Activated T-cell treated with anti-CD3 and anti-CD28 coated beads, Interleukin-2, amount 50 U/mL, for 24 hours (primary cell): ENCODE measurements at regions not wholly inside any gene's neighbourhood (a gene's known extent, or its start where the extent isn't known, plus 50 kb on each side); places are given as distances from the start of the nearest gene placed in this dataset.
"Not testable (repeated sequence)": the region's sequence is repeated elsewhere in the genome, so short reads cannot be mapped to it uniquely, and the experiment has no call there.

Experiments used
- DNase-seq: peaks from one replicate; pipeline ENCODE4 v3.0.0-alpha.2; 2020
- H3K27ac Mint-ChIP-seq: 2 replicates; pipeline ENCODE4 v1.8.0; 2020; ENCODE audit warnings: mild to moderate bottlenecking, mixed read lengths
- H3K27me3 Mint-ChIP-seq: 2 replicates; pipeline ENCODE4 v1.8.0; 2020; ENCODE audit warnings: mixed read lengths
- H3K36me3 Mint-ChIP-seq: 2 replicates; pipeline ENCODE4 v1.8.0; 2020; ENCODE audit warnings: low read depth, mixed read lengths
- H3K4me1 Mint-ChIP-seq: 2 replicates; pipeline ENCODE4 v1.8.0; 2020; ENCODE audit warnings: low read depth, mixed read lengths
- H3K4me3 Mint-ChIP-seq: 2 replicates; pipeline ENCODE4 v1.8.0; 2020; ENCODE audit warnings: mild to moderate bottlenecking, moderate library complexity, mixed read lengths
- H3K9me3 Mint-ChIP-seq: 2 replicates; pipeline ENCODE4 v1.8.0; 2020; ENCODE audit warnings: mixed read lengths

DNA sequence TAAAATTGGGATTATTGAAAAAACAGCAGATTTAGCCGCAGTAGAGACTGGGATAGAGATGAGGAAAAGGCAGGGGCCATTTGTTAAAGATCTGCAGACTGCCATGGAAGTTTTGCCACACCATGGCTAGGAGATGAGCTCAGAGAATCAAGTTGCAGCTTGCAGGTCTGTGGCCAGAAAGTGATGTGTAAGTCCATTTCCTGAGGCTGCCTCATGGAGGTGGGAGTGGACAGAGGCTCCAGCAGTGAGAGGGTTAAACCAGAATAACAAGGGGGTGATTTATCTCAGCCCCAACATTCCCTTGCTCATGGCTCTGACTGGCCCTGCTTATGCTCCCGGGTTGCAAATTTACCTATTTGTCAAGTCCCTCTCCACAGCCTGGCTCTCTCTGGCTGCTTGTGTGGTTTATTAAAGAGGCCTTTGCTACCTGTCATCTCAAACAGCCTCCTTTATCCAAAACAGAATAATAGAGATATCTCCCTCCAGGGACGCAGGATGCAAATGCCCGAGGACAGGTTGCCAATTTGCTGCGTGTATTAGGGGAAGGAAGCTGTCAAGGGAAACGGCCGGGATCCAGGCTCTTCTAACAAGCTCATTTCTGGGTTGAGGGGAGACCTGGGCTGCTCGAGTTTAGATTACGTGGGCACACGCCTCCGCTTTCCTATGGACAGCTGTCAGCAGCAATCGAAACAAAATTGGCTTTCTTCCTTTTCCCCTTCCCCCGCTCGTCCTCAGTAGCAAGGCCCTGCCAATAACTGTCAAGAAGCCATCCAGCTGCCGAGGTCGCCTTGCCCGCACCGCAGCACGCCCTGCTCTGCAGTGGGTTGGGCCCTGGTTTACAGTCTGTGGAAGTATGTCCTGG, 72.8 kb upstream of the PITX1 start:
- Mint-ChIP-seq H3K27me3 (no peaks in the 10 kb centered on the region), H3K27ac (no peak overlapping the region), H3K36me3 (no peaks in the 10 kb centered on the region), H3K9me3 (no peaks in the 10 kb centered on the region), H3K4me1 (no peaks in the 10 kb centered on the region), H3K4me3 (no peak overlapping the region)
- no peak for DNase-seq

DNA sequence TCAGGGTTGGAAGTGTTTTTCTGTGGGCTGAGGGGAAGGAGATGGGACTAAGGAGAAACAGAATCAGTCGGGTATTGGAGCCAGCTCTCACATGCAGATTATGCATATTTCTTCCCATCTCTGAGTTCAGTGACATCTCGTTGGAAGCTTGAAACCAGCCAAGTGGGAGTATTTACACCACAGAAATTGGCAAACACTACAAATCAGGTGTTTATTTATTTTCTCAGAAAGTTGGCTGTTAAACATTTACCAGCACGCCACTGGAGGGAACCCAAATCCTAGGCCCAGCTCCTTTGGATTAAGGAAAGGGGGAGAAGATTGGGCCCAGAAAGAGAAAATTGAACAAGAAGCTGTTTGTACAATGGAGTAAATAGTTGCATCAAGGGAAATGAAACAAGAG, 72.1 kb upstream of the PITX1 start:
- no peaks in the 10 kb centered on the region for H3K36me3 Mint-ChIP-seq
- no peak for DNase-seq
- H3K4me3 Mint-ChIP-seq = no peak overlapping the region
- H3K4me1 Mint-ChIP-seq = no peaks in the 10 kb centered on the region
- H3K9me3 Mint-ChIP-seq = no peaks in the 10 kb centered on the region
- H3K27me3 Mint-ChIP-seq = no peaks in the 10 kb centered on the region
- H3K27ac Mint-ChIP-seq = no peak overlapping the region

DNA sequence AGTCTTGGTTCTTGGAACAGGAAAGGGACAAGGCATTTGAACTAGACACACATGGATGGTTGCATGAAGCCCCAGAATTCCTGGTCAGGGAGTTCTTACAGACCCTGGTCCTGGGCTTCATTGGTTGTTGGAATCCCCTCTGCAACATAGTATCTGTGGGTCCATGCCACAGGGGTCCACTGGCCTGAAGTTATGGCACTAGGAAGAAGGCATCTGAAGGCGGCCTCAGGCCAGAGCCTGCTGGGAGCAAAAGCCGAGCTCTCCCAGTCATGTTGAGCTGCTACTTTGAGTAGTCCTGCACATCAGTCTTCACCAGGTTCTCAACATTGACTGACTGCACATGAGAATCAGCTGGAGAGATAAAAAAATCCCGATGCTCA, 71.1 kb upstream of the PITX1 start:
- DNase-seq = peak; percentile 11
- no peak overlapping the region for H3K27ac Mint-ChIP-seq
- H3K36me3 Mint-ChIP-seq = no peaks in the 10 kb centered on the region
- H3K9me3 Mint-ChIP-seq = no peaks in the 10 kb centered on the region
- no peak overlapping the region for H3K4me3 Mint-ChIP-seq
- H3K4me1 Mint-ChIP-seq = no peaks in the 10 kb centered on the region
- H3K27me3 Mint-ChIP-seq = no peaks in the 10 kb centered on the region

DNA sequence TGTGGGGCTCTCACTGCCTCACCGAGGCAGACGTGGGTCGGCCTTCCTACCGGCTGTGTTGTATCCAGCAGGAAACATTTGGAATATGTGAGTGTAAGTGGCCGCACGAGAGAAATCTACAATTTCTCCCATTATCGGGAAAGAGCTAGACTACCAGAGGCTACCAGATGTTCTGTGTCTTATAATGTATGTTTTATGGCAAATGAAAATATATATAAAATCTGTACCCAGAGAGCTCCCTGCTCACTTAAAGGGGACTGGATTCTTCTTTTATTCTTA, 69.5 kb upstream of the PITX1 start:
- H3K27ac Mint-ChIP-seq = no peak overlapping the region
- H3K36me3 Mint-ChIP-seq = no peaks in the 10 kb centered on the region
- no peaks in the 10 kb centered on the region for H3K9me3 Mint-ChIP-seq
- no peak overlapping the region for H3K4me3 Mint-ChIP-seq
- DNase-seq = no peak
- H3K4me1 Mint-ChIP-seq = no peaks in the 10 kb centered on the region
- no peaks in the 10 kb centered on the region for H3K27me3 Mint-ChIP-seq

DNA sequence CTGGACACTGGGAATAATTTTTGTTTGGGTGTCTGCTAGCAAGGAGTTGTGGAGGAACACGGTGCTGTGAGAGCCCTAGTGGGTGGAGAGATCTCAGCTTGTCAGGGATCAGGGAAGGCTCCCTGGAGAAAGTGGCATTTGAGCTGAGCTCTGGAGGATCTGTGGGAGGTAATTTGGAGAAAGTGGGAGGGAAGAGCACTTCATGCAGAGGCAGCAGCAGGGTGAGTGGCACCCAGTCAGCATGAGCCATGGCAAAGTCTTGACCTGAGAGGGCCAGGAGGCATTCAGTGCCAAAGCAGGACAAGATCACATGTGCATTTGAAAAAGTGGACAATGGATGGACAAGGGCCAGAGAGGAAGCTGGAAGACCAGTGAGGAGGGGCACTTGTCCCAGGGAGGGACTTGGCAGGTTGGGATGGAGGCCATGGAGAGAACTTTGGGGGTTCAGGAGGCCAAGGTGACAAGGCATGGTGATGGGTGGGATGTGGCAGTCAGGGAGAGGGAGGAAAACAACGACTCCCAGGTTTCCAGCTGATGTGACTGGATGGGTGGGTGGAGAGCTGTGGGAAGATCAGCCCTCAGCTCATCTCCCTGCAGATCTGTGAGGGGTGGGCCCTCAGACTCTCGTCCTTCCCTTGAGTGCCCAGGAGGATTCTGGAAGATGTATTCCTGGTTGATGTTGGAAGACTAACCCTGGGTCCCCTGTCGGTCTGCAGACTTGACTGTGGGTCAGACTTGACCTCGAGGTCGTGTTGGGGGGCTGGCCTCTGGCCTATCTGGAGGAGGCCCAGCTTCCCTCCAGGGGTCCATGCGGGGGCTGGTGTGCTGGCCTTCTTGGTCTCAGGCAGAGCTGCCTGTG, 68.9 kb upstream of the PITX1 start:
- H3K4me1 Mint-ChIP-seq = no peaks in the 10 kb centered on the region
- peak; percentile 13 for DNase-seq
- no peaks in the 10 kb centered on the region for H3K9me3 Mint-ChIP-seq
- H3K36me3 Mint-ChIP-seq = no peaks in the 10 kb centered on the region
- H3K27me3 Mint-ChIP-seq = no peaks in the 10 kb centered on the region
- no peak overlapping the region for H3K4me3 Mint-ChIP-seq
- H3K27ac Mint-ChIP-seq = no peak overlapping the region

DNA sequence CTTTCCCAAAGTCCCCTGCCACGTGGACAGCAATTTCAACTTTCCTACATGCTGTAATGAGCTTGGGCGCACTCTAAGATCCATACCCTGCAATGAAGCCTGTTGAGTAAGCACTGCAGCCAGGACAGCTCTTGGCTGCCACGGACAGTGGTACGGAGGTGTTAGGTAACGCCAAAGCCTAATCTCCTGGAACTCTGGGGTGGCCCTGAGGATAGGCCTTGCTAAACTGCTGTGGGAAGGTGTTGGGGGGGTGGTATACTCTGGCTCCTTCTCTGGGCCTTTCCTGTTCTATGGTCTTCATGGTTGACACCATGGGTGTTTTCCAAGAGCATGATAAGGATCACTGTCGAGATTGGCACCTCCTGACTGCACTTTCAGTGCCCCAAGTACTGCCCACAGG, 66.4 kb upstream of the PITX1 start:
- peak; percentile 1 for DNase-seq
- Mint-ChIP-seq H3K4me1 (no peaks in the 10 kb centered on the region), H3K9me3 (no peaks in the 10 kb centered on the region)

DNA sequence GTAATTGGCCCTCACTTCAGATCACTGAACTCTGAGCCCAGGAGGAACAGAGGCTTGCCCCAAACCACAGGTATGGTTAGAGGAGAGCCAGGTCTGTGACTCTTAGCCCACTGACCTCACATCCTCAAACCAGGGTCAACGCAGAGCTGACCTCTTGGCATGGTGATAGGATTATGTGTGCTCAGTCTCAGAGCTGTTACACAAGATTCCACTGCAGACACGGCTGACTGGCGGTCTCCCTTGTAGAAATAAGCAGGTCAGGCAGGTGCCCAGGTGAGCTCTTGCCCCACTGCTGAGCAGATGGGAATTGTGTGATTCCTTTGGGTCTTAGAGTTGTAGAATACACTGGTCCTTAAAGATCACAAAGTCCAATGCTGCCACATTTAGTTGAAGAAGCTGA, 66.0 kb upstream of the PITX1 start:
- peaks cover 14% of the 10 kb centered on the region for H3K27me3 Mint-ChIP-seq
- H3K4me3 Mint-ChIP-seq = no peak overlapping the region
- no peaks in the 10 kb centered on the region for H3K9me3 Mint-ChIP-seq
- DNase-seq = peak; percentile 8
- H3K27ac Mint-ChIP-seq = no peak overlapping the region
- H3K36me3 Mint-ChIP-seq = no peaks in the 10 kb centered on the region
- H3K4me1 Mint-ChIP-seq = no peaks in the 10 kb centered on the region

More for the DNA sequence above, 66.4 kb upstream of the PITX1 start:
- Mint-ChIP-seq H3K36me3 (no peaks in the 10 kb centered on the region), H3K27ac (no peak overlapping the region), H3K27me3 (peaks cover 11% of the 10 kb centered on the region), H3K4me3 (no peak overlapping the region)

DNA sequence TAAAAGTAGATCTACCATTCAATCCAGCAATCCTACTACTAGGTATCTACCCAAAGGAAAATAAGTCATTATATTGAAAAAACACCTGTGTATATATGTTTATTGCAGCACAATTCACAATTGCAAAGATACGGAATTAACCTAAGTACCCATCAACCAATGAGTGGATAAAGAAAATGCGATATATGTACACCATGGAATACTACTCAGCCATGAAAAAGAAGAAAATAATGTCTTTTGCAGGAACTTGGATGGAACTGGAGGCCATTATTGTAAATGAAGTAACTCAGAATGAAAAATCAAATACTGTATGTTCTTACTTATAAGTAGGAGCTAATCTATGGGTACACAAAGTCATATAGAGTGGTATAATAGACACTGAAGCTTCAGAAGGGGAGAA, 63.4 kb upstream of the PITX1 start:
- Mint-ChIP-seq H3K9me3 (no peaks in the 10 kb centered on the region), H3K27ac (no peak overlapping the region), H3K27me3 (peaks cover 14% of the 10 kb centered on the region), H3K4me3 (no peak overlapping the region), H3K4me1 (no peaks in the 10 kb centered on the region), H3K36me3 (no peaks in the 10 kb centered on the region)
- DNase-seq = no peak

DNA sequence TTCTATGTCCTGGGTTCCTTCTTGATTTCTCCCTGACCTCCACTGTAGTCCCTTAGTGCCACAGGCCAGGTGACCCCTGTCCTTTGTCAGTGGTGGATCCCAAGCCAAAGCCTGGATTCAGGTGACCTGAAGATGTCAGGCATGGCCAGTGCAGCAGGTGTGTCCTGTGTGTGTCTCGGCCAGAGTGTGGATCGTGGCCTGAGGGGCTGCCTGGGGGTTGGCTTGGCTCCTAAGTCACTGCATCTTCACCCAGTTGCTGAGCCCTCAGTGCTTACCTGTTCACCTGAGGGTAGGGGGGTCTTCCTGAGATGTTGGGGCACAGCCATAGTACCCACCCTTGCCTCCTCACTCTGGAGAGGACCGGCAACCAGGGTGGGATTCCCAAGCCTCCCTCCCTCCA, 61.8 kb upstream of the PITX1 start:
- H3K9me3 Mint-ChIP-seq = no peaks in the 10 kb centered on the region
- DNase-seq = no peak
- no peaks in the 10 kb centered on the region for H3K4me1 Mint-ChIP-seq
- no peaks in the 10 kb centered on the region for H3K36me3 Mint-ChIP-seq
- H3K4me3 Mint-ChIP-seq = no peak overlapping the region
- H3K27ac Mint-ChIP-seq = no peak overlapping the region
- H3K27me3 Mint-ChIP-seq = peaks cover 14% of the 10 kb centered on the region

DNA sequence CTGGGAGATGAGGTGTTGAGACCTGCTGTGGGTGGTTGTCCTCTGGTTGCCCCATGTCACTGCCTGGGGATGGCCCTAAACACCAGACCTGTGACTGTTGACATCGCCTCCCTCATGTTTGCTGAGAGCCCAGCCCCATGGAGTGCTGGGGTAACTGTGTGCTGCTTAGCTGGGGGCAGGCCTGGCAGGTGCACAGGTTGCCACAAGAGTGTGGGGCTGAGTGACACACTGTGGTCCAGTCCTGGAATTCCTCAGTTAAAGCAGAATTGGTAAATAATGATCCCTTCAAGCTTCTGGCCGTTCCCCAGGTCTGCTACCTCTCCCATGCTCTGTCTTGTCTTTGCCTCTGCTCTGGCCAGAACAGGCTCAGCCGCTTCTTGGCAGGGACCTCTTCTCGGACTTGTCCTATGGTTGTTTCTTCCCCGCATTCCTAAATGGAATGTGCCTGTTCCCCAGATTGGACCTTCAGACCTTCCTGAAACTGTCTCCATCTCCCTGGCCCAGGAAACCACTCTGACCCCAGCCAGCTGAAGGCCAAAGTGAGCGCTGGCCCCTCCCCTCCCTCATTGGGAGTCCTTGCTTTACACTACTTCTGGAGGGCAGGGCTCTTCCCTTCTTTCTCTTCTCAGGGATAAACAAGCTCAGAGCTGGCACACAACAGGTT, 61.2 kb upstream of the PITX1 start:
- H3K36me3 Mint-ChIP-seq = no peaks in the 10 kb centered on the region
- H3K27me3 Mint-ChIP-seq = peaks cover 14% of the 10 kb centered on the region
- H3K9me3 Mint-ChIP-seq = no peaks in the 10 kb centered on the region
- H3K4me3 Mint-ChIP-seq = no peak overlapping the region
- H3K27ac Mint-ChIP-seq = no peak overlapping the region
- no peak for DNase-seq
- no peaks in the 10 kb centered on the region for H3K4me1 Mint-ChIP-seq

DNA sequence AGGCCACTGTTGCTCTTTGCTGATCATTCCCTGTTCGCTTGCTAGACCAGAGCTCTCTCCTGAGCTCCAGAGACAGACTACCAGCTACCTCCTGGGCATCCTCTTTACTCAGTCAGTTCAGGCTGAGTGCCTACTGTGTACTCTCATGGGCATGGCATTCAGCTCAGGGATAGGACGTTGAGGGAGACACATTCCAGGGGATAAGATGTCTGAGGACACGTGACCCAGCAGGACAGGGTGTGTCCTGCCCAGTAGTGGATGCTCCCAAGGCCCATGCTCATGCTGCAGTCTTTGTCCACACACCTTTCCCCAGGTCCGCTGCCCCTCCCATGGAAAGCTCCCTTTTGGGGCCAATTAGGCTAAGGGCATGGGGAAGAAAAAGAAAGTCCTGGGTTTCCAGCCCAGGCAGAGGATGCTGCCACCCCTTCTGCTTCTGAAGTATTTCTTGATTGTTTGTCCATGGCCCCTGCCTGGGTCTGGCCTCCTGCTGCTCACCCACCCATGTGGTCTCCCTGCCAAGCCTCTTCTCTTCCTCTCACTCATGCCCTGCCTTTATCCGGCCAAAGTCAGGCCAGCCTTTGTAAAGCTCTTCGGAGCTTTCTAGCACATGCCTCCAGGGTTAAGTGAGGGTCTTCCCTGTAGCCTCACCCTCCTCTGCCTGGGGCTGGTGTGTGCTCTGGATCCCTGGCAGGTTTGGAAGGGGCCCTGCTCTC, 60.5 kb upstream of the PITX1 start:
- no peaks in the 10 kb centered on the region for H3K4me1 Mint-ChIP-seq
- no peaks in the 10 kb centered on the region for H3K9me3 Mint-ChIP-seq
- H3K27me3 Mint-ChIP-seq = peaks cover 14% of the 10 kb centered on the region
- H3K27ac Mint-ChIP-seq = no peak overlapping the region
- H3K36me3 Mint-ChIP-seq = no peaks in the 10 kb centered on the region
- no peak for DNase-seq
- no peak overlapping the region for H3K4me3 Mint-ChIP-seq

DNA sequence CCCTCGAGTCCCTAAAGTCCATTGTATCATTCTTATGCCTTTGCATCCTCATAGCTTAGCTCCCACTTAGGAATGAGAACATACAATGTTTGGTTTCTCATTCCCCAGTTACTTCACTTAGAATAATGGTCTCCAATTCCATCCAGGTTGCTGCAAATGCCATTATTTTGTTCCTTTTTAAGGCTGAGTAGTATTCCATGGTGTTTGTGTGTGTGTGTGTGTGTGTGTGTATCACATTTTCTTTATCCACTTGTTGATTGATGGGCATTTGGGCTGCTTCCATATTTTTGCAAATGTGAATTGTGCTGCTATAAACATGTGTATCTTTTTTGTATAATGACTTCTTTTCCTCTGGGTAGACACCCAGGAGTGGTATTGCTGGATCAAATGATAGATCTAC, 59.5 kb upstream of the PITX1 start:
- not testable (repeated sequence) for H3K36me3 Mint-ChIP-seq, DNase-seq, H3K4me1 Mint-ChIP-seq, H3K27ac Mint-ChIP-seq, H3K4me3 Mint-ChIP-seq, H3K9me3 Mint-ChIP-seq
- H3K27me3 Mint-ChIP-seq = peaks cover 17% of the 10 kb centered on the region

DNA sequence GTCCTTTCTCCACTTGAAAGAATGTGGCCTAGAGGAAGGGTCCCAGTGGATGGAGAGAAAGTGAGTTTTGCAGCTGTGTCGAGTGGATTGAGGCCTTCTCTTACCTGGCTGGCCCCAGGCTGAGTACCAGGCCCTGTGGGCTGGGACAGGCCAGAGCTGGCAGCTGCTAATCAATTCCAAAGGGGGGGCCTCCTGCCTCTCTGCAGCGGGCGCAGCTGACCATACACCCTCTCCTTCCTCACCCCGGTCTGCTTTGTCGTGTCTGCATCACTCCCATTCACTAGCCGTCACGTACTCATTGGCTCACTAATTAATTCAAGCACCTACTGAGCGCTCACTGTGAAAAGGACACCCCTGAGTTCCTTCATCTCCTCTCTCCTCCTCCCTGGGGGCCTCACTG, 58.4 kb upstream of the PITX1 start:
- Mint-ChIP-seq H3K36me3 (no peaks in the 10 kb centered on the region), H3K9me3 (no peaks in the 10 kb centered on the region), H3K4me1 (no peaks in the 10 kb centered on the region), H3K4me3 (no peak overlapping the region), H3K27ac (no peak overlapping the region), H3K27me3 (peaks cover 21% of the 10 kb centered on the region)
- DNase-seq = no peak

DNA sequence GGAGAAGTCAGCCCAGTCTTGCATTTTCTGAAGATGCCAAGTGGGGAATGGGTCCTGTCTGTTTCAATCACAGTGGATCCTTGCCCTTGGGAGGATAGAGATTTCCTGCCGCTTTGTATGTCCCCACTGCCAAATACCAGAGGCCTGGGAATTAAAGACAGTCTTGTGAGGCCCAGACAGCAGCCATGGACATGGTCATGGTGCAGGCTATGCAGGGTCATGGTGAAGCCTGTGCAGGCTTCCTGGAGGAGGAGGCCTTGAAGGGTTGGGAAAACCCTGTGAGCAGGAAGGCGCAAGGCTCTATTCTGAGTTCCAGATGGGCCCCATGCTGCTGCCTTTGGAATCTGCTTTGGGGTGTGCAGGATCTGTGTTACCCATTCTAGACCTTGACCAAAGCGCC, 57.3 kb upstream of the PITX1 start:
- H3K36me3 Mint-ChIP-seq = no peaks in the 10 kb centered on the region
- H3K4me1 Mint-ChIP-seq = no peaks in the 10 kb centered on the region

More for the DNA sequence above, 57.3 kb upstream of the PITX1 start:
- Mint-ChIP-seq H3K4me3 (no peak overlapping the region), H3K27ac (no peak overlapping the region), H3K27me3 (peaks cover 24% of the 10 kb centered on the region), H3K9me3 (no peaks in the 10 kb centered on the region)
- no peak for DNase-seq
